22Rv1 (cell line): ENCODE measurements at regions not wholly inside any gene's neighbourhood (a gene's known extent, or its start where the extent isn't known, plus 50 kb on each side); places are given as distances from the start of the nearest gene placed in this dataset.

Source experiments
- CTCF ChIP-seq: fragments of 450-650 bp; IDR thresholded peaks from 2 replicates; pipeline ENCODE4 v1.5.1; 2017; ENCODE audit warnings: mild to moderate bottlenecking
- ZFX ChIP-seq: fragments of 450-650 bp; IDR thresholded peaks from 2 replicates; pipeline ENCODE4 v1.6.1; 2017; ENCODE audit warnings: antibody characterized with exemption, borderline replicate concordance

GRCh38 chr1:5765483-5765882, 226.7 kb downstream of the NPHP4 start:
- TF ChIP-seq CTCF (no peak), ZFX (no peak)
